GM12878 (cell line): ENCODE measurements at regions not wholly inside any gene's neighbourhood (a gene's known extent, or its start where the extent isn't known, plus 50 kb on each side); places are given as distances from the start of the nearest gene placed in this dataset.

Experiments used
- ATAC-seq: fragments of 200-7000 bp; cut with Tn5 transposase; 3 replicates; pipeline ENCODE4 v1.9.1; 2020; ENCODE audit warnings: mild to moderate bottlenecking, moderate library complexity
- BruUV-seq: library from RNA; stranded (reverse); fragments of 400-500 nt; replicated peaks from 2 replicates; lab custom pipeline; 2021; lab: Mats Ljungman, UMichigan
- CTCF ChIA-PET: fragments of 300-600 bp; sonication (Branson Sonifier 250); formaldehyde crosslinking; extraction: SDS; loops from one replicate; lab custom pipeline; 2021; ENCODE audit warnings: inconsistent platforms; lab: Yijun Ruan, JAX
- POLR2A ChIA-PET: fragments of 350-600 bp; formaldehyde crosslinking; extraction: SDS; loops from one replicate; lab custom pipeline; 2021; ENCODE audit warnings: inconsistent platforms; lab: Charles Lee
- RAD21 ChIA-PET: fragments of 300-600 bp; sonication (Branson Sonifier 250); formaldehyde crosslinking; loops from one replicate; lab custom pipeline; 2023; ENCODE audit warnings: antibody characterized with exemption; ENCODE audit not compliant: unreplicated experiment; lab: Charles Lee
- SMC1A ChIA-PET: fragments of 300-600 bp; sonication (Branson Sonifier 250); formaldehyde crosslinking; loops from one replicate; lab custom pipeline; 2023; ENCODE audit not compliant: unreplicated experiment, uncharacterized antibody; lab: Charles Lee
- DNase-seq: peaks from one replicate; pipeline ENCODE4 v3.0.0-alpha.2; 2011; ENCODE audit warnings: low read depth, low spot score
- FAIRE-seq: peaks from 3 replicates; lab custom pipeline; 2011; peaks lifted over from hg19 to GRCh38; lab: Jason Lieb, UNC
- H2AFZ ChIP-seq: 2 replicates; pipeline ENCODE4 v1.6.0; 2011; ENCODE audit warnings: low read depth, low read length, control low read depth; ENCODE audit not compliant: control insufficient read depth
- H3K27ac ChIP-seq: 2 replicates; pipeline ENCODE4 v1.5.1; 2011; ENCODE audit warnings: control low read depth; ENCODE audit not compliant: control insufficient read depth, insufficient read depth
- H3K27me3 ChIP-seq, 2 experiments: replicated peaks in 1 of 2; 2 replicates each; pipeline versions ENCODE4 v1.6.0 to v1.6.1; 2011; ENCODE audit warnings: low read length in 1 of 2; ENCODE audit not compliant: control insufficient read depth in 2 of 2, insufficient read depth in 2 of 2
- H3K36me3 ChIP-seq, 2 experiments: 2 replicates each; pipeline ENCODE4 v1.5.1; 2011; ENCODE audit warnings: low read length in 1 of 2; ENCODE audit not compliant: control insufficient read depth in 2 of 2, insufficient read depth in 2 of 2
- H3K4me1 ChIP-seq: 2 replicates; pipeline ENCODE4 v1.6.1; 2011; ENCODE audit warnings: mild to moderate bottlenecking, low read length, moderate library complexity, mixed read lengths; ENCODE audit not compliant: control insufficient read depth, insufficient read depth
- H3K4me2 ChIP-seq: 2 replicates; pipeline ENCODE4 v1.6.0; 2011; ENCODE audit warnings: control low read depth; ENCODE audit not compliant: control insufficient read depth, insufficient read depth
- H3K4me3 ChIP-seq: fragments of 200-600 bp; sonication (generic); 2 replicates; pipeline ENCODE4 v1.5.1; 2016
- H3K79me2 ChIP-seq: 2 replicates; pipeline ENCODE4 v1.6.0; 2011; ENCODE audit warnings: low read length; ENCODE audit not compliant: control insufficient read depth, insufficient read depth
- H3K9ac ChIP-seq: 2 replicates; pipeline ENCODE4 v1.8.0; 2011; ENCODE audit warnings: low read length, control low read depth, mixed read lengths; ENCODE audit not compliant: control insufficient read depth, insufficient read depth
- H3K9me3 ChIP-seq: replicated peaks from 3 replicates; pipeline ENCODE4 v1.5.1; 2011; ENCODE audit warnings: mild to moderate bottlenecking, low read length; ENCODE audit not compliant: control insufficient read depth, insufficient read depth
- H4K20me1 ChIP-seq: 2 replicates; pipeline ENCODE4 v1.6.0; 2011; ENCODE audit not compliant: control insufficient read depth, insufficient read depth
- ATF7 ChIP-seq: fragments of 450-650 bp; IDR thresholded peaks from 2 replicates; pipeline ENCODE4 v1.6.1; 2016; ENCODE audit warnings: low read depth, mild to moderate bottlenecking
- FOXK2 ChIP-seq: fragments of 450-650 bp; IDR thresholded peaks from 2 replicates; pipeline ENCODE4 v1.6.1; 2017; ENCODE audit warnings: mild to moderate bottlenecking, moderate library complexity
- GATAD2B ChIP-seq: fragments of 450-650 bp; conservative IDR thresholded peaks from 2 replicates; pipeline ENCODE4 v1.6.1; 2017; ENCODE audit warnings: low read depth, mild to moderate bottlenecking, moderate library complexity
- NBN ChIP-seq: fragments of 450-650 bp; IDR thresholded peaks from 2 replicates; pipeline ENCODE4 v1.6.1; 2016
- NRF1 ChIP-seq: conservative IDR thresholded peaks from 2 replicates; pipeline ENCODE4 v1.6.1; 2011; ENCODE audit warnings: mild to moderate bottlenecking, low read depth, low read length, improper control_type of control experiment
- PAX8 ChIP-seq: fragments of 450-650 bp; IDR thresholded peaks from 2 replicates; pipeline ENCODE4 v1.6.1; 2017; ENCODE audit warnings: mild to moderate bottlenecking, moderate library complexity
- PML ChIP-seq: IDR thresholded peaks from 2 replicates; pipeline ENCODE4 v1.6.1; 2012; ENCODE audit warnings: low read length, inconsistent platforms
- RAD21 ChIP-seq: IDR thresholded peaks from 2 replicates; pipeline ENCODE4 v1.6.1; 2011; ENCODE audit warnings: mild to moderate bottlenecking, low read depth, low read length, moderate library complexity; ENCODE audit not compliant: insufficient read depth
- RCOR1 ChIP-seq: conservative IDR thresholded peaks from 2 replicates; pipeline ENCODE4 v1.6.1; 2012; ENCODE audit warnings: low read depth, low read length, improper control_type of control experiment
- STAT1 ChIP-seq: fragments of 450-650 bp; conservative IDR thresholded peaks from 2 replicates; pipeline ENCODE4 v1.6.1; 2014; ENCODE audit warnings: antibody characterized with exemption, mild to moderate bottlenecking
- in situ Hi-C: fragments of 300-500 bp; cut with MboI; formaldehyde crosslinking; loops from 9 replicates; pipeline ENCODE4 v1.14.3; 2018; ENCODE audit warnings: mixed read lengths
- intact Hi-C: fragments of 100-400 bp; cut with micrococcal nuclease; formaldehyde crosslinking; loops from one replicate; pipeline ENCODE4 v1.14.2; 2022; ENCODE audit not compliant: unreplicated experiment
- TF ChIP-seq, protein P1 (sequence below): fragments of 450-650 bp; IDR thresholded peaks from 2 replicates; pipeline ENCODE4 v1.6.1; 2014; ENCODE audit warnings: mild to moderate bottlenecking
- TF ChIP-seq, protein P2 (sequence below): IDR thresholded peaks from 2 replicates; pipeline ENCODE4 v1.6.1; 2012; ENCODE audit warnings: low read depth, low read length, improper control_type of control experiment

DNA sequence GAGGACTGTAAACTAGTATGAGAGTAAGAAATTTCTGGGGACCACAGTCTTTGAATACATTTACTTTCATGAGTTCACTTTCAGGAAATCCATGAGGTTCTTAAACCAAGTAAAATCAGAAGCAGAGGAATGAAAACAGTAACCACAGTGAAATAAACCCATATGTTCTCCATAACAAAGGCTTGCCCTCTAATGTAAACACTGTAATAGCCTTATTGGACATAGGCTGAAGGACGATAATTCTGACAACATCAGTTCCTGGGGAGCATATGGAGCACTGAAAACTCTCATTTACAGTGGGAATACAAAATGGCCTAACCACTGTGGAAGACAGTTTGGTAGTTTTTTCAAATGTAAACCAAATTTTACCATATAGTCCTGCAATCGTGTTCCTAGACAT is 965.8 kb downstream of the NSUN3 start (continued):
- TF ChIP-seq, protein P1, sequence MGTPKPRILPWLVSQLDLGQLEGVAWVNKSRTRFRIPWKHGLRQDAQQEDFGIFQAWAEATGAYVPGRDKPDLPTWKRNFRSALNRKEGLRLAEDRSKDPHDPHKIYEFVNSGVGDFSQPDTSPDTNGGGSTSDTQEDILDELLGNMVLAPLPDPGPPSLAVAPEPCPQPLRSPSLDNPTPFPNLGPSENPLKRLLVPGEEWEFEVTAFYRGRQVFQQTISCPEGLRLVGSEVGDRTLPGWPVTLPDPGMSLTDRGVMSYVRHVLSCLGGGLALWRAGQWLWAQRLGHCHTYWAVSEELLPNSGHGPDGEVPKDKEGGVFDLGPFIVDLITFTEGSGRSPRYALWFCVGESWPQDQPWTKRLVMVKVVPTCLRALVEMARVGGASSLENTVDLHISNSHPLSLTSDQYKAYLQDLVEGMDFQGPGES, result no peak
- TF ChIP-seq NRF1 (no peak), GATAD2B (no peak)

DNA sequence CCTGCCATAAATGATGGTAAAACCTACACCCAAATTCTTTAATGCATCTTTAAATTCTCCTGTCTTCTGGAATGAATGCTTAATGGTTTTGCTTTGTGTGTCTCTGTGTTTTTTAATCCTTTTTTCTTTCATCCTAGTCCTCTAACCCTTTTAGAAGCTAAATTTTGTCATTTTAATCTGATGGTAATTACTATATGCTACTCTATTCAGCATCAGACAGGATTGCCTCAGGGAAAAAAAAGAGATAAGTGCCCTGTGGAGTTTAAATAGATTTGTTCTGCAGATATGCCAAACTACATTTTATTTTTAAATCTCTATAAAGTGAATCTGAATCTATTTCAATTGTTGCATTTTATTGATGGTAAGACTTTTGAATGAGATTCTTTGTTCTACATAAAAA is 966.8 kb downstream of the NSUN3 start:
- Histone ChIP-seq H4K20me1 (no peaks in the 10 kb centered on the region), H3K9ac (no peak overlapping the region), H2AFZ (no peak overlapping the region), H3K79me2 (no peaks in the 10 kb centered on the region), H3K4me2 (no peak overlapping the region), H3K4me1 (no peaks in the 10 kb centered on the region), H3K27me3 (no peaks in the 10 kb centered on the region), H3K9me3 (no peaks in the 10 kb centered on the region), H3K36me3 (no peaks in the 10 kb centered on the region), H3K27ac (no peak overlapping the region), H3K4me3 (no peak overlapping the region)
- POLR2A ChIA-PET, result no interaction called here
- intact Hi-C loops, result no loop called here
- DNase-seq (no peak), ATAC-seq (no peak), FAIRE-seq (no peak)
- BruUV-seq, result no TSS peak
- SMC1A ChIA-PET, result interaction anchor here (1.7 kb wide), 1 partner anchor 9 kb away, joined by 6 read pairs; no protein-coding TSS in a partner anchor
- CTCF ChIA-PET, result no interaction called here
- RAD21 ChIA-PET, result no interaction called here
- no peak for TF ChIP-seq ATF7
- TF ChIP-seq, protein P1, result no peak
- TF ChIP-seq NBN, result no peak
- TF ChIP-seq, protein P2, sequence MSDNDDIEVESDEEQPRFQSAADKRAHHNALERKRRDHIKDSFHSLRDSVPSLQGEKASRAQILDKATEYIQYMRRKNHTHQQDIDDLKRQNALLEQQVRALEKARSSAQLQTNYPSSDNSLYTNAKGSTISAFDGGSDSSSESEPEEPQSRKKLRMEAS, result no peak
- no peak for TF ChIP-seq RCOR1
- TF ChIP-seq RAD21, result no peak
- no peak for TF ChIP-seq PAX8
- TF ChIP-seq PML, result no peak
- TF ChIP-seq STAT1, result no peak
- TF ChIP-seq FOXK2, result no peak
- in situ Hi-C loops, result no loop called here
